ENCODE measurements at regions not wholly inside any gene's neighbourhood (a gene's known extent, or its start where the extent isn't known, plus 50 kb on each side); places are given as distances from the start of the nearest gene placed in this dataset.
"Not testable (repeated sequence)": the region's sequence is repeated elsewhere in the genome, so short reads cannot be mapped to it uniquely, and the experiment has no call there.

GRCh38 chr5:165407352-165407751 lies 1901.9 kb downstream of the MAT2B start:
- no peak for DNase-seq (ENCODE audit: low read depth)

- no peak for DNase-seq (ENCODE audit: low read depth)
Measured at GRCh38 chr5:165410476-165410875, 1905.1 kb downstream of the MAT2B start.

- not testable (repeated sequence) for DNase-seq (ENCODE audit: low read depth)
Measured at GRCh38 chr5:165411532-165411931, 1906.1 kb downstream of the MAT2B start.

- no peak for DNase-seq (ENCODE audit: low read depth)
Measured at GRCh38 chr5:165420493-165420892, 1915.1 kb downstream of the MAT2B start.

- no peak for DNase-seq (ENCODE audit: low read depth)
Measured at GRCh38 chr5:165423697-165424299, 1918.4 kb downstream of the MAT2B start.

GRCh38 chr5:165425594-165425993 lies 1920.2 kb downstream of the MAT2B start:
- DNase-seq (ENCODE audit: low read depth), result no peak

GRCh38 chr5:165448753-165449152 lies 1943.3 kb downstream of the MAT2B start:
- no peak for DNase-seq (ENCODE audit: low read depth)

- DNase-seq (ENCODE audit: low read depth), result no peak
Measured at GRCh38 chr5:165457859-165458481, 1952.6 kb downstream of the MAT2B start.

- DNase-seq (ENCODE audit: low read depth), result no peak
Measured at GRCh38 chr5:165459232-165459631, 1953.8 kb downstream of the MAT2B start.

- no peak for DNase-seq (ENCODE audit: low read depth)
Measured at GRCh38 chr5:165460911-165461310, 1955.5 kb downstream of the MAT2B start.

- DNase-seq (ENCODE audit: low read depth), result no peak
Measured at GRCh38 chr5:165477546-165477945, 1972.1 kb downstream of the MAT2B start.

- DNase-seq (ENCODE audit: low read depth), result no peak
Measured at GRCh38 chr5:165495829-165496380, 1990.5 kb downstream of the MAT2B start.

- no peak for DNase-seq (ENCODE audit: low read depth)
Measured at GRCh38 chr5:165497707-165498106, 1992.3 kb downstream of the MAT2B start.

- no peak for DNase-seq (ENCODE audit: low read depth)
Measured at GRCh38 chr5:165502893-165503691, 1997.7 kb downstream of the MAT2B start.

GRCh38 chr5:165504674-165505073 lies 1999.3 kb downstream of the MAT2B start:
- DNase-seq (ENCODE audit: low read depth), result no peak

GRCh38 chr5:165508286-165508685 lies 2002.9 kb downstream of the MAT2B start:
- no peak for DNase-seq (ENCODE audit: low read depth)

GRCh38 chr5:165508861-165509260 lies 2003.4 kb downstream of the MAT2B start:
- no peak for DNase-seq (ENCODE audit: low read depth)

- no peak for DNase-seq (ENCODE audit: low read depth)
Measured at GRCh38 chr5:165521816-165522610, 2016.6 kb downstream of the MAT2B start.

- no peak for DNase-seq (ENCODE audit: low read depth)
Measured at GRCh38 chr5:165525271-165525670, 2019.9 kb downstream of the MAT2B start.

GRCh38 chr5:165526357-165526756 lies 2020.9 kb downstream of the MAT2B start:
- DNase-seq (ENCODE audit: low read depth), result no peak

- DNase-seq (ENCODE audit: low read depth), result no peak
Measured at GRCh38 chr5:165527577-165527976, 2022.2 kb downstream of the MAT2B start.

GRCh38 chr5:165538065-165538464 lies 2032.6 kb downstream of the MAT2B start:
- no peak for DNase-seq (ENCODE audit: low read depth)
